H4 (cell line): ENCODE measurements at regions not wholly inside any gene's neighbourhood (a gene's known extent, or its start where the extent isn't known, plus 50 kb on each side); places are given as distances from the start of the nearest gene placed in this dataset.
"Not testable (repeated sequence)": the region's sequence is repeated elsewhere in the genome, so short reads cannot be mapped to it uniquely, and the experiment has no call there.

Experiments used
- DNase-seq: peaks from one replicate; pipeline ENCODE4 v3.0.0-alpha.2; 2015; ENCODE audit warnings: low spot score

- DNase-seq: no peak
Observed at GRCh38 chr12:25684070-25684469, 131.0 kb upstream of the LMNTD1 start.

- no peak for DNase-seq
Observed at GRCh38 chr12:25686351-25686750, 133.3 kb upstream of the LMNTD1 start.

GRCh38 chr12:25687226-25687625 lies 134.1 kb upstream of the LMNTD1 start:
- no peak for DNase-seq

GRCh38 chr12:25688851-25689250 lies 135.8 kb upstream of the LMNTD1 start:
- not testable (repeated sequence) for DNase-seq

GRCh38 chr12:25689996-25690501 lies 137.0 kb upstream of the LMNTD1 start:
- DNase-seq: peak; percentile 75

- no peak for DNase-seq
Observed at GRCh38 chr12:25690996-25691864, 138.1 kb upstream of the LMNTD1 start.

- DNase-seq: no peak
Observed at GRCh38 chr12:25691865-25692114, 138.7 kb upstream of the LMNTD1 start.

- peak; percentile 85 for DNase-seq
Observed at GRCh38 chr12:25692115-25693035, 139.3 kb upstream of the LMNTD1 start.

- peak; percentile 37 for DNase-seq
Observed at GRCh38 chr12:25694072-25694471, 141.0 kb upstream of the LMNTD1 start.

- DNase-seq: no peak
Observed at GRCh38 chr12:25695574-25695973, 142.5 kb upstream of the LMNTD1 start.

- no peak for DNase-seq
Observed at GRCh38 chr12:25698772-25699171, 145.7 kb upstream of the LMNTD1 start.

GRCh38 chr12:25699454-25699853 lies 146.4 kb upstream of the LMNTD1 start:
- DNase-seq: no peak

GRCh38 chr12:25701290-25701689 lies 148.2 kb upstream of the LMNTD1 start:
- DNase-seq: no peak

GRCh38 chr12:25702553-25702952 lies 149.5 kb upstream of the LMNTD1 start:
- DNase-seq: no peak

GRCh38 chr12:25705261-25705660 lies 152.2 kb upstream of the LMNTD1 start:
- DNase-seq: no peak

GRCh38 chr12:25706646-25707045 lies 153.6 kb upstream of the LMNTD1 start:
- DNase-seq: not testable (repeated sequence)

- DNase-seq: no peak
Observed at GRCh38 chr12:25707056-25707455, 154.0 kb upstream of the LMNTD1 start.

GRCh38 chr12:25708661-25709060 lies 155.6 kb upstream of the LMNTD1 start:
- no peak for DNase-seq

- no peak for DNase-seq
Observed at GRCh38 chr12:25710128-25710527, 157.0 kb upstream of the LMNTD1 start.

GRCh38 chr12:25710938-25711605 lies 158.0 kb upstream of the LMNTD1 start:
- not testable (repeated sequence) for DNase-seq

- DNase-seq: no peak
Observed at GRCh38 chr12:25712169-25712568, 159.1 kb upstream of the LMNTD1 start.

GRCh38 chr12:25713264-25713663 lies 160.2 kb upstream of the LMNTD1 start:
- no peak for DNase-seq
